Lower lobe of right lung (tissue), 2 donors: ENCODE measurements at regions not wholly inside any gene's neighbourhood (a gene's known extent, or its start where the extent isn't known, plus 50 kb on each side); places are given as distances from the start of the nearest gene placed in this dataset.

Experiments
- ATAC-seq, 2 donors: fragments of 200-7000 bp; cut with Tn5 transposase; one replicate each; pipeline ENCODE4 v1.9.1; 2020 to 2022; ENCODE audit warnings: mild to moderate bottlenecking in 2 of 2, moderate library complexity in 2 of 2
- DNase-seq: peaks from one replicate; pipeline ENCODE4 v3.0.0-alpha.2; 2020
- H3K27ac ChIP-seq: fragments of 200-600 bp; one replicate; pipeline ENCODE4 v1.8.0; 2022
- H3K27me3 ChIP-seq: fragments of 200-600 bp; one replicate; pipeline ENCODE4 v1.8.0; 2022; ENCODE audit warnings: low read depth
- H3K36me3 ChIP-seq: fragments of 200-600 bp; one replicate; pipeline ENCODE4 v1.8.0; 2022; ENCODE audit warnings: mild to moderate bottlenecking
- H3K4me1 ChIP-seq: fragments of 200-600 bp; one replicate; pipeline ENCODE4 v1.8.0; 2022
- H3K4me3 ChIP-seq: fragments of 200-600 bp; one replicate; pipeline ENCODE4 v1.8.0; 2022; ENCODE audit warnings: mild to moderate bottlenecking
- H3K9me3 ChIP-seq: fragments of 200-600 bp; one replicate; pipeline ENCODE4 v1.8.0; 2022
- intact Hi-C: fragments of 100-400 bp; cut with DNase I; formaldehyde crosslinking; loops from one replicate; pipeline ENCODE4 v1.11.0; 2022
- TF ChIP-seq, protein P1 (sequence below): fragments of 200-600 bp; IDR thresholded peaks from one replicate; pipeline ENCODE4 v1.8.0; 2022; ENCODE audit warnings: antibody characterized with exemption, mild to moderate bottlenecking
- donor health status: DM: no; HTN: yes; CAD: no; lungs with severe emphysema.

DNA sequence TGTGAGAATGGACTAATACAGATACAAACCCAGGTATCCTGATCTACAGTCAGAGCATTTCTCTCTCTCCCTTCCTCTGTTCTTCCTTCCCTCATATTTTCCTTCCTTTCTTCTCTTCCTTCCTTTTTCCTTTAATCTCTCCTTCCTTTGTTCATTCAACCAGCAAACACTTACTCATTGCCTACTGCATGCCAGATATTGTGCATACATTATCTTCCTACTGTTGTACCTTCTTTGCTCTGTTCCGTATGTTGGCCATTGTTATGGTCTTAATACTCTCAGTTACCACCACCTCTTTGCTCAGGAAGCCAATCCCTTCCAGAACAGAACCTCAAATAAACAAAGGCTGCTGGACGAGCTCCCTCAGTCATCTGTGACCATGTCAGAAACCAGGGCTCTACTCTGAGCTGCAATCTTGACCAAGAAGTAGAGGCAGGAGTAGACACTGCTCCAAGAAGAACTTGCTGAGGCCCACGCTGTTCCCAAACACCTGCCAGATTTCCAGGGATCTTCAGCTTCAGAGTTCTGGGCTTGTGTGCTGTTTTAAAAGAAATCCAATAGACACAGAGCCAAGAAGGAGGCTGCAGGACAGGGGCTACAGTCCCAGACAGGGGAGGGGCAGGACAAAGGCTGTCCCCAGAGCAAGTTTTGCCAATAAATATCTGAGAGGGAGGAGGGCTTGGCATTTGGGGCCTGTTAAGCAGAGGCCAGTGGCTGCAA lies 526.7 kb upstream of the TBX3 start:
- H3K4me3 ChIP-seq = no peak overlapping the region
- DNase-seq (no peak), ATAC-seq (no peak)
- intact Hi-C loops = no loop called here
- no peaks in the 10 kb centered on the region for H3K27me3 ChIP-seq
- no peaks in the 10 kb centered on the region for H3K36me3 ChIP-seq
- no peaks in the 10 kb centered on the region for H3K4me1 ChIP-seq
- H3K9me3 ChIP-seq = no peaks in the 10 kb centered on the region
- TF ChIP-seq, protein P1, sequence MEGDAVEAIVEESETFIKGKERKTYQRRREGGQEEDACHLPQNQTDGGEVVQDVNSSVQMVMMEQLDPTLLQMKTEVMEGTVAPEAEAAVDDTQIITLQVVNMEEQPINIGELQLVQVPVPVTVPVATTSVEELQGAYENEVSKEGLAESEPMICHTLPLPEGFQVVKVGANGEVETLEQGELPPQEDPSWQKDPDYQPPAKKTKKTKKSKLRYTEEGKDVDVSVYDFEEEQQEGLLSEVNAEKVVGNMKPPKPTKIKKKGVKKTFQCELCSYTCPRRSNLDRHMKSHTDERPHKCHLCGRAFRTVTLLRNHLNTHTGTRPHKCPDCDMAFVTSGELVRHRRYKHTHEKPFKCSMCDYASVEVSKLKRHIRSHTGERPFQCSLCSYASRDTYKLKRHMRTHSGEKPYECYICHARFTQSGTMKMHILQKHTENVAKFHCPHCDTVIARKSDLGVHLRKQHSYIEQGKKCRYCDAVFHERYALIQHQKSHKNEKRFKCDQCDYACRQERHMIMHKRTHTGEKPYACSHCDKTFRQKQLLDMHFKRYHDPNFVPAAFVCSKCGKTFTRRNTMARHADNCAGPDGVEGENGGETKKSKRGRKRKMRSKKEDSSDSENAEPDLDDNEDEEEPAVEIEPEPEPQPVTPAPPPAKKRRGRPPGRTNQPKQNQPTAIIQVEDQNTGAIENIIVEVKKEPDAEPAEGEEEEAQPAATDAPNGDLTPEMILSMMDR = no peak
- H3K27ac ChIP-seq = no peak overlapping the region

DNA sequence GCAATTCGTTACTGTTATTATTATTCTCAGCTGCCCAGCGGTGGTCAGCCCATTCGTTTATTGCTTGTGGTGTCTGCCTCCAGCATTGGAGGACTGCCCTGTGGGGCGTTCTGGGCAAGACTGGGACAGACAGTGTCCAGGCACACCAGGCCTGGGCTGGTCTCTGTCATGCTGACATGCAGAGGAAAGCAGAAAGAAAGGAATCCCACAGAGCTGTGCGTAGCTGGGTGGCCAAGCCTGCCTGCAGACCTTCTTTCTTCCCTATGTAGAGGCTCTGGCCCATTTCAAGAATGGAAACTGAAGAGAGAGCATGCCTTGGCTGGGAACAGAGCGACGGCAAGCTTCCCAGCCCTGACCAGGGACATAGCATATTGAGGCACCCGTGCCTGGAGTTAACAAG lies 525.3 kb upstream of the TBX3 start:
- H3K36me3 ChIP-seq = no peaks in the 10 kb centered on the region
- no peaks in the 10 kb centered on the region for H3K9me3 ChIP-seq
- no peak for DNase-seq
- H3K4me1 ChIP-seq = no peaks in the 10 kb centered on the region
- no peaks in the 10 kb centered on the region for H3K27me3 ChIP-seq
- H3K4me3 ChIP-seq = no peak overlapping the region
- no peak for ATAC-seq
- intact Hi-C loops = no loop called here
- no peak overlapping the region for H3K27ac ChIP-seq
- TF ChIP-seq, protein P1 = no peak

DNA sequence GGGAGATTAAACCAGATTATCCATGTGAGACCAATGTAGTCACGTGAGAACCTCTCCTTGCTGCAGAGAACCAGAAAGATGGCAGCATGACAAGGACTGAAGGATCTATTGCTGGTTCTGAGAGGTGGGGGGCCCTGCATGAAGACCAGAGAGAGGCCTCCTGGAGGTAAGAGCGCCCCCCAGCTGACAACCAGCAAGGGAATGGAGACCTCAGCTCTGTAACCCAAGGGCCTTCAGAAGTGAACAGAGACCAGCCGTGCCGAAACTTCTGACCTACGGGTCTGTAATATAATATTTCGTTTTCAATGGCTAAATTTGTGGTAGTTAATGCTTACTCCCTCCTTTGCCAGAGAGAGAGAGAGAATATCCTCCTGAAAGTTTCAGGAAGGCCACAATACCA lies 524.1 kb upstream of the TBX3 start:
- Histone ChIP-seq H3K36me3 (no peaks in the 10 kb centered on the region), H3K27me3 (no peaks in the 10 kb centered on the region), H3K4me3 (no peak overlapping the region), H3K27ac (no peak overlapping the region), H3K9me3 (no peaks in the 10 kb centered on the region), H3K4me1 (no peaks in the 10 kb centered on the region)
- no peak for DNase-seq
- intact Hi-C loops = no loop called here
- ATAC-seq = no peak
- TF ChIP-seq, protein P1 = no peak

DNA sequence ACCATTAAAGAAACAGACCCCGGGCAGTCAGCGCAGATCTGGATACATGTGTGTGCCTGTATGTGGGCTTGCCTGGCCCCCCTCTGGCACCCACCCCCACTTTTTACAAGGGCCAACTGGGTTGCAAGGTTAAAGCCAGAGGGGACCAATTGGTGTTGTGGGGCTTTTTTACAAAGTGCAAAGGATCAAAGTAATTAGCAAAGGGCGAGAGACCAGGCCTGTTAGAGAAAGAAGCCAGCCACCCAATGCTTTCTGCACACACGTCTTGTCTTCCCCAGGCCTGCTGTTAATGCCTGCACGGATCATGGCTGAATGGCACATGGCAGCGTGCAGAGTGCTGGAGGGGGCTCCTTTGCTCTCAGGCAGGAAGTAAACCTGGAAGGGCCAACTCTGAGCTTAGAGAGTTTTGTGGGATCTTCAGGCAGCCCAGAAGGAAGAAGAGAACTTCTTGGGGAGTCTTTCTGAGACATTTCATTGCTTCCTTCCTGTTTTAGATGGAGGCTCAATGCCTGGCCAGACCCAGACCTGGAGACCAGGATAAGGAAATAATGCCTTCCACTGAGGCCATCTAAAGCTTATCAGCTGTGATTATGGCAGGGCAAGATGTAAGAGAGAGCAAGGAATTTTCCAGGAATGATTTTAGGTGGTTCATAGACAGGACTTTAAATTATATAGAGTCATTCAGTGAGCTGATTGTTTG lies 523.4 kb upstream of the TBX3 start:
- DNase-seq = no peak
- TF ChIP-seq, protein P1 = no peak
- no peaks in the 10 kb centered on the region for H3K36me3 ChIP-seq
- H3K27me3 ChIP-seq = no peaks in the 10 kb centered on the region
- H3K9me3 ChIP-seq = no peaks in the 10 kb centered on the region
- no peak overlapping the region for H3K4me3 ChIP-seq
- no peak overlapping the region for H3K27ac ChIP-seq
- no peaks in the 10 kb centered on the region for H3K4me1 ChIP-seq
- intact Hi-C loops = no loop called here
- no peak for ATAC-seq

DNA sequence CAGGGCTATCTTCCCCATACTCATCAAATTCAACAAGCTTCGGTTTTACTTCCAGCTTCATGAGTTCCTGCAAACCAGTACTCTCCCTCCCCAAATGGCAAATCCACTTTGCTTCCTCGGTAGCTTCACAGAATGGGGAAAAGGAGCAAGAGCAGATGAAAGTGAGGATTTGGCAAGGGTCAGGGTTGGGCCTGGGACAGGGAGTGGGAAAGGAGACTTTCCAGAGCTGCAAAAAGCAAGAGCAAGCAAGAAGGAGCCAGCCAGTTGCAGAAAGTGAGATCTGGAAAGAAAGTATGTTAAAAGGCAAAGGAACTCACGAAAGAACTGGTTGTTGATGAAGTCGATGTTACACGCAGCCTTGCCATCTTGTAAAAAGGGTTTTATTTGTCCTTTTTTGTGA lies 522.8 kb upstream of the TBX3 start:
- H3K36me3 ChIP-seq = no peaks in the 10 kb centered on the region
- H3K4me3 ChIP-seq = no peak overlapping the region
- TF ChIP-seq, protein P1 = no peak
- ATAC-seq (no peak), DNase-seq (no peak)
- H3K4me1 ChIP-seq = no peaks in the 10 kb centered on the region
- H3K9me3 ChIP-seq = no peaks in the 10 kb centered on the region
- intact Hi-C loops = no loop called here
- H3K27me3 ChIP-seq = no peaks in the 10 kb centered on the region
- H3K27ac ChIP-seq = no peak overlapping the region
